AG10803 (cell line): ENCODE measurements at regions not wholly inside any gene's neighbourhood (a gene's known extent, or its start where the extent isn't known, plus 50 kb on each side); places are given as distances from the start of the nearest gene placed in this dataset.

Source experiments
- DNase-seq: peaks from one replicate; pipeline ENCODE4 v3.0.0; 2010; ENCODE audit warnings: low read depth
- H3K4me3 ChIP-seq: 2 replicates; pipeline ENCODE4 v1.5.1; 2011; ENCODE audit warnings: mild to moderate bottlenecking, low read length, control low read depth
- TF ChIP-seq, protein P1 (sequence below): conservative IDR thresholded peaks from 2 replicates; pipeline ENCODE4 v1.5.1; 2011; ENCODE audit warnings: mild to moderate bottlenecking, low read length, control low read depth, inconsistent platforms

DNA sequence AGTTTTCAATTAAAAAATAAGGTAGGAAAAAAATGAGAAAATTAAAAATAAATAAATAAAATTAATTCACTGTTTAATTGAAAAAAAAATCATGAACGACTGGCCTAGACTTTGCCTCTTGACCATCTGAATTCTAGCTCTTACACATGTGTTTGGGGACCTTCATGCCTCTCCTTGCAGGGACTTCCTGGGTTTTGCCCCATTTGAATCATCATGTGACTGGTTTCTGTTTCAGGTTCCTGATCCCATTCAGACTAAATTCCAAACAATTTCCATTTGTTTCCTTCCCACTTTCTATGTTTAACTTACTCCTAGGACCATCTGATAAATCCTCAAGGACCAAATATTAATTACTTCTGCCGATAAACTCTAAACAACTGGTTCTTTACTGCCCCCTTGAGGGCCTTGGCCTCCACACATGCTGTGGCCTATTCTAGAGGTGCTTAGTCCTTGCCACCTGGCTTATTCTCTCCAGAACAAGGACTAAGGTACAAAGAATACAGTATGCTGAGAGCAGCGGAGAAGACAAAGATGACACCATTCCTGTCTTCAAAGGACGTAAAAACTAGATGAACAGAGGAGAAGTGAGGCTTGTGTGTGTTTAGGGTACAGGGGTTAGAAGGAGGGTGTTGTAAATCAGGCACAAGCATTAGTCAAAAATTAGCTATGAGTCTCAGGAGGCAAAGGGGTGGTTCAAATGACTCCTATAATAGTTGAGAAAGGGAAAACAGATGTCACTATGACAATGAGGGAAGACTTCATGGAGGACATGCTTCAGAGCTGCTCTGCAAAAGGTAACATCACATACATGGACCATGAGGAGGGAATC is 125.8 kb upstream of the AVPR1A start:
- no peak overlapping the region for H3K4me3 ChIP-seq
- peak; percentile 13 for DNase-seq
- TF ChIP-seq, protein P1, sequence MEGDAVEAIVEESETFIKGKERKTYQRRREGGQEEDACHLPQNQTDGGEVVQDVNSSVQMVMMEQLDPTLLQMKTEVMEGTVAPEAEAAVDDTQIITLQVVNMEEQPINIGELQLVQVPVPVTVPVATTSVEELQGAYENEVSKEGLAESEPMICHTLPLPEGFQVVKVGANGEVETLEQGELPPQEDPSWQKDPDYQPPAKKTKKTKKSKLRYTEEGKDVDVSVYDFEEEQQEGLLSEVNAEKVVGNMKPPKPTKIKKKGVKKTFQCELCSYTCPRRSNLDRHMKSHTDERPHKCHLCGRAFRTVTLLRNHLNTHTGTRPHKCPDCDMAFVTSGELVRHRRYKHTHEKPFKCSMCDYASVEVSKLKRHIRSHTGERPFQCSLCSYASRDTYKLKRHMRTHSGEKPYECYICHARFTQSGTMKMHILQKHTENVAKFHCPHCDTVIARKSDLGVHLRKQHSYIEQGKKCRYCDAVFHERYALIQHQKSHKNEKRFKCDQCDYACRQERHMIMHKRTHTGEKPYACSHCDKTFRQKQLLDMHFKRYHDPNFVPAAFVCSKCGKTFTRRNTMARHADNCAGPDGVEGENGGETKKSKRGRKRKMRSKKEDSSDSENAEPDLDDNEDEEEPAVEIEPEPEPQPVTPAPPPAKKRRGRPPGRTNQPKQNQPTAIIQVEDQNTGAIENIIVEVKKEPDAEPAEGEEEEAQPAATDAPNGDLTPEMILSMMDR: peak; percentile 70

DNA sequence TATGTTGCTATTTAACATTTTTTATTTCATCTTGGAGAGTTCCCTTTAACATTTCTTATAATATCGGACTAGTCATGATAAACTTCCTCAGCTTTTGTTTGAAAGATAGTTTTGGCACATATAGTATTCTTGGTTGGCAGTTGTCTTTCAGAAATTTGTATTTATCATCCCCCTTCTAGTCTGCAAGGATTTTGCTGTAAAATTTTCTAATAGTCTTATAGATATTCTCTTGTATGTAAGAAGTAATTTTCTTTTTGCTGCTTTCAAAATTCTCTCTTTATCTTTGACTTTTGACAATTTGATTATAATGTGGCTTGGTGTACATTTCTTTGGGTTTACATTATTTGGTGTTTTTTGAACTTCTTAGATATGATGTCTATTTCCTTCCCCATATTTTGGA is 116.0 kb upstream of the AVPR1A start:
- TF ChIP-seq, protein P1: no peak
- no peak for DNase-seq

GRCh38 chr12:63264629-63265028 is 113.6 kb upstream of the AVPR1A start:
- DNase-seq: no peak
- no peak overlapping the region for H3K4me3 ChIP-seq
- TF ChIP-seq, protein P1: no peak

More for the DNA sequence above, 116.0 kb upstream of the AVPR1A start:
- no peak overlapping the region for H3K4me3 ChIP-seq

DNA sequence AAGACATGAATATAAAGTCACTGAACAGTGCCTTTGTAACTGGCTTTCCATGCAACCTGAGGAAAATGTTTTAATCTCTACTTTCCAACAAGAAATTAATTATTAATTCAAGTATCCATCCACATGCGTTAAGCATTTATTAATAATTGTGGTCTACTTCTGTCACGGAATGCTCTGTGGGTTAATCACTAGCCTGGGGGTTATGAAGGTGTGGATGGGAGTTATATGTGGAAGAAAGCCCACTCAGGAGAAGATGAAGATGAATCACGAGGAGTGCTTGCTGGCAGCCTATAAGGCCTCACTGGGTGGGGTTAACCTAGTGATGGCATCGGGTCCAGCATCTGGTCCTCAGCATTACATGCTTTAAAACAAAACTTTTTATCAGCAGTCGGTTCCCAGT is 99.5 kb upstream of the AVPR1A start:
- H3K4me3 ChIP-seq: no peak overlapping the region
- TF ChIP-seq, protein P1: no peak
- no peak for DNase-seq

DNA sequence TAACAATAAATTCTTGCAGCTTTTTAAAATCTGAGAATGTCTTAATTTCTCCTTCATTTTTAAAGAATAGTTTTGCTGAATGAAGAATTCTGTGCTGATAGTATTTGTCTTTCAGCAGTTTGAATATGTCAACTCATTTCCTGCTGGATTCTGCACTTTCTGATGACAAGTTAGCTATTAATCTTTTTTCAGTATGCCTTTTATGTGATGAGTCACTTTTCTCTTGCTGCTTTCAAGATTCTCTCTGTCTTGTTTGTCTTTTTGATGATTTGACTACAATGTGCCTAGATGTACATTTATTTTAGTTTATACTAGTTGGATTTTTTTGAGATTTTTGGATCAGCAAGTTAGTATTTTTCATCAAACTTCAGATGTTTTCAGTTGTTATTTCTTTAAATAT is 87.9 kb upstream of the AVPR1A start:
- H3K4me3 ChIP-seq: no peak overlapping the region
- DNase-seq: no peak
- TF ChIP-seq, protein P1: no peak

GRCh38 chr12:63232896-63233295 is 81.9 kb upstream of the AVPR1A start:
- no peak for DNase-seq
- TF ChIP-seq, protein P1: no peak
- no peak overlapping the region for H3K4me3 ChIP-seq

DNA sequence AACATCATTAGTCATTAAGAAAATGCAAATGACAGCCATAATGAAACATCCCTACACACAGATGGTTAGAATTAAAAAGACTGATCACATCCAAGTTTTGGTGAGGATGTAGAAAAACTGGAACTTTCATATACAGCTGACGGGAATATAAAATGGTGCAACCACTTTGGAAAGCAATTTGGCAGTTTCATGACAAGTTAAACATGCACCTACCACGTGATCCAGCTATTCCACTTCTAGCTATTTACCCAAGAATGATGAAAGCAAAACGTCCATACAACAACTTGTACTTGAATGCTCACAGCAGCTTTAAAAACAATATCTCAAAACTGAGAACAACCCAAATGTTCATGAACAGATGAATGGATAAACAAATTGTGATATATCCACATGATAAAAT is 77.9 kb upstream of the AVPR1A start:
- no peak overlapping the region for H3K4me3 ChIP-seq
- no peak for DNase-seq
- TF ChIP-seq, protein P1: no peak
